IMR-90 (cell line): ENCODE measurements at regions not wholly inside any gene's neighbourhood (a gene's known extent, or its start where the extent isn't known, plus 50 kb on each side); places are given as distances from the start of the nearest gene placed in this dataset.

Experiments used
- ATAC-seq: fragments of 200-7000 bp; cut with Tn5 transposase; 2 replicates; pipeline ENCODE4 v1.9.1; 2020; ENCODE audit warnings: low read depth, mild to moderate bottlenecking, moderate library complexity
- BruUV-seq: library from RNA; stranded (reverse); fragments of 400-500 nt; replicated peaks from 2 replicates; lab custom pipeline; 2021; lab: Mats Ljungman, UMichigan
- CTCF ChIA-PET: fragments of 300-600 bp; formaldehyde crosslinking; extraction: SDS; loops from one replicate; lab custom pipeline; 2021; ENCODE audit warnings: antibody characterized with exemption; lab: Yijun Ruan, JAX
- POLR2A ChIA-PET: fragments of 300-600 bp; sonication (Branson Sonifier 250); formaldehyde crosslinking; loops from one replicate; lab custom pipeline; 2022; ENCODE audit warnings: antibody characterized with exemption; ENCODE audit not compliant: unreplicated experiment; lab: Charles Lee
- DNase-seq: peaks from one replicate; pipeline ENCODE4 v3.0.0; 2013
- H2AFZ ChIP-seq: replicated peaks from 2 replicates; pipeline ENCODE3; 2013; ENCODE audit warnings: low read length, mild to moderate bottlenecking; ENCODE audit not compliant: poor library complexity
- H2AK5ac ChIP-seq: 2 replicates; pipeline ENCODE4 v1.6.1; 2013; ENCODE audit warnings: low read depth, low read length, inconsistent platforms
- H2AK9ac ChIP-seq: replicated peaks from 2 replicates; pipeline ENCODE3; 2013; ENCODE audit warnings: mild to moderate bottlenecking, low read depth, low read length, moderate library complexity; ENCODE audit not compliant: poor library complexity
- H2BK120ac ChIP-seq: 2 replicates; pipeline ENCODE4 v1.6.1; 2013; ENCODE audit warnings: low read depth, low read length, inconsistent platforms
- H2BK15ac ChIP-seq: 3 replicates; pipeline ENCODE4 v1.6.1; 2013; ENCODE audit warnings: low read depth, low read length, inconsistent platforms
- H2BK20ac ChIP-seq: 2 replicates; pipeline ENCODE4 v1.6.1; 2013; ENCODE audit warnings: low read depth, mild to moderate bottlenecking, inconsistent platforms, low read length, moderate library complexity
- H2BK5ac ChIP-seq: 2 replicates; pipeline ENCODE4 v1.6.1; 2013; ENCODE audit warnings: mild to moderate bottlenecking, low read depth, low read length, inconsistent platforms; ENCODE audit not compliant: poor library complexity, severe bottlenecking
- H3K14ac ChIP-seq: replicated peaks from 2 replicates; pipeline ENCODE4 v1.6.1; 2013; ENCODE audit warnings: low read depth, low read length, inconsistent platforms
- H3K18ac ChIP-seq: 2 replicates; pipeline ENCODE4 v1.6.1; 2013; ENCODE audit warnings: low read depth, low read length, control low read depth
- H3K23ac ChIP-seq: 2 replicates; pipeline ENCODE4 v1.6.1; 2013; ENCODE audit warnings: low read depth, low read length, inconsistent platforms
- H3K27ac ChIP-seq: 2 replicates; pipeline ENCODE4 v1.5.1; 2013; ENCODE audit warnings: mild to moderate bottlenecking, control low read depth, low read length; ENCODE audit not compliant: insufficient read depth
- H3K27me3 ChIP-seq: 2 replicates; pipeline ENCODE4 v1.6.1; 2013; ENCODE audit warnings: low read length; ENCODE audit not compliant: control insufficient read depth, insufficient read depth
- H3K36me3 ChIP-seq: 2 replicates; pipeline ENCODE4 v1.6.1; 2013; ENCODE audit warnings: low read length, mixed read lengths; ENCODE audit not compliant: control insufficient read depth, insufficient read depth
- H3K4ac ChIP-seq: 2 replicates; pipeline ENCODE4 v1.6.1; 2013; ENCODE audit warnings: low read depth, low read length, inconsistent platforms
- H3K4me1 ChIP-seq: 2 replicates; pipeline ENCODE4 v1.6.1; 2013; ENCODE audit warnings: low read length, mixed read lengths; ENCODE audit not compliant: control insufficient read depth, insufficient read depth
- H3K4me2 ChIP-seq: 2 replicates; pipeline ENCODE4 v1.6.1; 2013; ENCODE audit warnings: low read depth, mild to moderate bottlenecking, control low read depth, low read length, moderate library complexity
- H3K4me3 ChIP-seq: 2 replicates; pipeline ENCODE4 v1.5.1; 2013; ENCODE audit warnings: low read depth, mild to moderate bottlenecking, control low read depth, low read length, moderate library complexity; ENCODE audit not compliant: insufficient read depth
- H3K56ac ChIP-seq: 2 replicates; pipeline ENCODE4 v1.6.1; 2013; ENCODE audit warnings: low read length, inconsistent platforms; ENCODE audit not compliant: insufficient read depth; ENCODE audit errors: extremely low read depth
- H3K79me1 ChIP-seq, 2 experiments: 2 replicates each; pipeline ENCODE4 v1.6.1; 2013; ENCODE audit warnings: low read length in 2 of 2, inconsistent platforms in 1 of 2, low read depth in 1 of 2
- H3K9ac ChIP-seq: 2 replicates; pipeline ENCODE4 v1.6.1; 2013; ENCODE audit warnings: low read depth, low read length, control low read depth
- H3K9me1 ChIP-seq: 2 replicates; pipeline ENCODE4 v1.6.1; 2013; ENCODE audit warnings: low read length, inconsistent platforms; ENCODE audit not compliant: insufficient read depth
- H3K9me3 ChIP-seq: 2 replicates; pipeline ENCODE4 v1.6.1; 2013; ENCODE audit warnings: low read length; ENCODE audit not compliant: control insufficient read depth, insufficient read depth
- H4K20me1 ChIP-seq: 2 replicates; pipeline ENCODE4 v1.6.1; 2013; ENCODE audit warnings: low read length, inconsistent platforms; ENCODE audit not compliant: insufficient read depth
- H4K5ac ChIP-seq: 2 replicates; pipeline ENCODE4 v1.6.1; 2013; ENCODE audit warnings: mild to moderate bottlenecking, low read depth, low read length, control low read depth
- H4K8ac ChIP-seq, 2 experiments: 2 replicates each; pipeline ENCODE4 v1.6.1; 2013; ENCODE audit warnings: low read depth in 2 of 2, low read length in 2 of 2, control low read depth in 1 of 2, inconsistent platforms in 1 of 2
- H4K91ac ChIP-seq: 2 replicates; pipeline ENCODE4 v1.6.1; 2013; ENCODE audit warnings: low read depth, low read length, inconsistent platforms; ENCODE audit not compliant: insufficient read depth
- CEBPB ChIP-seq: IDR thresholded peaks from 2 replicates; pipeline ENCODE4 v1.6.1; 2012; ENCODE audit warnings: low read depth, low read length, improper control_type of control experiment
- CHD1 ChIP-seq: IDR thresholded peaks from 2 replicates; pipeline ENCODE4 v1.6.1; 2012; ENCODE audit warnings: low read depth, low read length, improper control_type of control experiment
- FOS ChIP-seq: fragments of 150-350 bp; IDR thresholded peaks from 2 replicates; pipeline ENCODE4 v1.6.1; 2016; ENCODE audit warnings: low read depth, low read length
- MAFK ChIP-seq: IDR thresholded peaks from 2 replicates; pipeline ENCODE4 v1.6.1; 2012; ENCODE audit warnings: low read depth, low read length, improper control_type of control experiment
- NFE2L2 ChIP-seq: fragments of 150-350 bp; IDR thresholded peaks from 2 replicates; pipeline ENCODE4 v1.6.1; 2016; ENCODE audit warnings: low read depth, mild to moderate bottlenecking, low read length
- POLR2A ChIP-seq: IDR thresholded peaks from 2 replicates; pipeline ENCODE4 v1.6.1; 2012; ENCODE audit warnings: mild to moderate bottlenecking, low read depth, low read length
- WGBS, 2 experiments: methylation state at CpG; one replicate each; pipeline versions ENCODE4 v1.1.5 to v1.1.7; 2013; ENCODE audit warnings: missing lambda C conversion rate in 2 of 2; ENCODE audit not compliant: insufficient read length in 1 of 2; ENCODE audit errors: extremely low coverage in 2 of 2; 5-methylcytosine and 5-hydroxymethylcytosine counted together
- dilution Hi-C: fragments of 300-500 bp; cut with HindIII; formaldehyde crosslinking; loops from one replicate; pipeline ENCODE4 v1.14.3; 2018; ENCODE audit warnings: low sequenced_read_pairs; ENCODE audit not compliant: unreplicated experiment
- in situ Hi-C: fragments of 300-500 bp; cut with MboI; formaldehyde crosslinking; loops from 3 replicates; pipeline ENCODE4 v1.14.3; 2019; ENCODE audit warnings: low sequenced_read_pairs, inconsistent platforms, mixed read lengths
- intact Hi-C: fragments of 100-400 bp; cut with micrococcal nuclease; formaldehyde crosslinking; loops from 2 replicates; pipeline ENCODE4 v1.10.0; 2022

GRCh38 chr10:128386816-128387604 lies 260.8 kb upstream of the MKI67 start:
- no peak for TF ChIP-seq NFE2L2
- TF ChIP-seq CHD1, result no peak
- TF ChIP-seq FOS, result no peak
- no peak for TF ChIP-seq MAFK
- no peak for TF ChIP-seq POLR2A
- TF ChIP-seq CEBPB, result no peak
- no peaks in the 10 kb centered on the region for H3K36me3 ChIP-seq
- H3K23ac ChIP-seq, result no peak overlapping the region
- intact Hi-C loops (no loop called here), in situ Hi-C loops (no loop called here), dilution Hi-C loops (no loop called here)
- no peaks in the 10 kb centered on the region for H3K9me1 ChIP-seq
- H4K91ac ChIP-seq, result no peak overlapping the region
- H3K4ac ChIP-seq, result no peak overlapping the region
- H4K5ac ChIP-seq, result no peak overlapping the region
- H3K18ac ChIP-seq, result no peak overlapping the region
- H3K27me3 ChIP-seq, result no peaks in the 10 kb centered on the region
- no peak overlapping the region for H3K56ac ChIP-seq
- no peak overlapping the region for H2AK5ac ChIP-seq
- BruUV-seq, result no TSS peak
- no peaks in the 10 kb centered on the region for H3K4me1 ChIP-seq
- no peak overlapping the region for H4K8ac ChIP-seq
- no peak overlapping the region for H3K4me2 ChIP-seq
- H3K9ac ChIP-seq, result no peak overlapping the region
- H2BK120ac ChIP-seq, result no peak overlapping the region
- ChIA-PET CTCF (no interaction called here), POLR2A (no interaction called here)
- no peak overlapping the region for H3K14ac ChIP-seq
- no peak overlapping the region for H2AK9ac ChIP-seq
- H4K20me1 ChIP-seq, result no peaks in the 10 kb centered on the region
- H3K79me1 ChIP-seq, result no peaks in the 10 kb centered on the region
- no peak for ATAC-seq
- 76% methylated on average over 14 of the region's 24 CpGs; no CpG with 5 or more reads in 1 of the 2 experiments for WGBS, 2 experiments
- no peak overlapping the region for H2BK20ac ChIP-seq
- DNase-seq, result no peak
- H3K9me3 ChIP-seq, result peaks cover 39% of the 10 kb centered on the region
- no peak overlapping the region for H3K4me3 ChIP-seq
- no peak overlapping the region for H2AFZ ChIP-seq
- H2BK5ac ChIP-seq, result no peak overlapping the region
- H2BK15ac ChIP-seq, result no peak overlapping the region
- H3K27ac ChIP-seq, result no peak overlapping the region
